Mesenchymal stem cell (in vitro differentiated cells and primary cell): ENCODE measurements at regions not wholly inside any gene's neighbourhood (a gene's known extent, or its start where the extent isn't known, plus 50 kb on each side); places are given as distances from the start of the nearest gene placed in this dataset.

Experiments
- DNase-seq: peaks from one replicate; pipeline ENCODE4 v3.0.0-alpha.2; 2013
- H2AFZ ChIP-seq: one replicate; pipeline ENCODE4 v1.6.1; 2013; ENCODE audit warnings: low read depth, mild to moderate bottlenecking, control low read depth, inconsistent platforms, low read length, moderate library complexity
- H2AK5ac ChIP-seq: 2 replicates; pipeline ENCODE4 v1.6.1; 2013; ENCODE audit warnings: low read length, moderate library complexity, mild to moderate bottlenecking, inconsistent platforms; ENCODE audit not compliant: severe bottlenecking
- H2BK120ac ChIP-seq: one replicate; pipeline ENCODE4 v1.6.1; 2013; ENCODE audit warnings: low read depth, mild to moderate bottlenecking, inconsistent platforms, low read length, moderate library complexity
- H2BK12ac ChIP-seq, 2 experiments: one replicate each; pipeline ENCODE4 v1.6.1; 2013; ENCODE audit warnings: inconsistent platforms in 2 of 2, low read length in 2 of 2, mild to moderate bottlenecking in 2 of 2, moderate library complexity in 2 of 2, control low read depth in 1 of 2
- H2BK15ac ChIP-seq: one replicate; pipeline ENCODE4 v1.6.1; 2013; ENCODE audit warnings: mild to moderate bottlenecking, low read depth, inconsistent platforms; ENCODE audit not compliant: poor library complexity, severe bottlenecking
- H2BK5ac ChIP-seq: 2 replicates; pipeline ENCODE4 v1.6.1; 2013; ENCODE audit warnings: low read depth, mild to moderate bottlenecking, low read length, control low read depth, inconsistent platforms; ENCODE audit not compliant: poor library complexity, severe bottlenecking
- H3K14ac ChIP-seq, 2 experiments: one replicate each; pipeline ENCODE4 v1.6.1; 2013; ENCODE audit warnings: inconsistent platforms in 2 of 2, low read length in 2 of 2, control low read depth in 1 of 2, mild to moderate bottlenecking in 1 of 2, moderate library complexity in 1 of 2
- H3K18ac ChIP-seq, 2 experiments: one replicate each; pipeline ENCODE4 v1.6.1; 2013; ENCODE audit warnings: inconsistent platforms in 2 of 2, low read length in 2 of 2, control low read depth in 1 of 2, low read depth in 1 of 2, mild to moderate bottlenecking in 1 of 2
- H3K23ac ChIP-seq, 2 experiments: one replicate each; pipeline ENCODE4 v1.6.1; 2013; ENCODE audit warnings: inconsistent platforms in 2 of 2, low read length in 2 of 2, mild to moderate bottlenecking in 2 of 2, moderate library complexity in 2 of 2, control low read depth in 1 of 2
- H3K27ac ChIP-seq: 2 replicates; pipeline ENCODE4 v1.5.1; 2013; ENCODE audit warnings: mild to moderate bottlenecking, moderate library complexity, low read length, control low read depth, inconsistent platforms; ENCODE audit not compliant: poor library complexity, severe bottlenecking
- H3K27me3 ChIP-seq, 2 experiments: 2 replicates each; pipeline versions ENCODE4 v1.6.1 to v1.7.0; 2013; ENCODE audit warnings: low read length in 2 of 2, mild to moderate bottlenecking in 2 of 2, moderate library complexity in 2 of 2, control low read depth in 1 of 2, inconsistent platforms in 1 of 2; ENCODE audit not compliant: control insufficient read depth in 1 of 2, insufficient read depth in 1 of 2
- H3K36me3 ChIP-seq, 2 experiments: 2 replicates each; pipeline versions ENCODE4 v1.6.1 to v1.7.0; 2013; ENCODE audit warnings: low read length in 2 of 2, control low read depth in 1 of 2, inconsistent platforms in 1 of 2, low read depth in 1 of 2, mild to moderate bottlenecking in 1 of 2; ENCODE audit not compliant: insufficient read depth in 2 of 2, control insufficient read depth in 1 of 2
- H3K4ac ChIP-seq, 2 experiments: one replicate each; pipeline ENCODE4 v1.6.1; 2013; ENCODE audit warnings: inconsistent platforms in 2 of 2, low read length in 2 of 2, mild to moderate bottlenecking in 2 of 2, moderate library complexity in 2 of 2, control low read depth in 1 of 2, low read depth in 1 of 2
- H3K4me1 ChIP-seq: 2 replicates; pipeline ENCODE4 v1.6.1; 2013; ENCODE audit warnings: low read depth, low read length, control low read depth; ENCODE audit not compliant: control insufficient read depth, insufficient read depth
- H3K4me2 ChIP-seq: 2 replicates; pipeline ENCODE4 v1.6.1; 2013; ENCODE audit warnings: low read length, mild to moderate bottlenecking, inconsistent platforms; ENCODE audit not compliant: poor library complexity, severe bottlenecking
- H3K4me3 ChIP-seq, 2 experiments: 2 replicates each; pipeline versions ENCODE4 v1.5.1 to v1.7.0; 2013; ENCODE audit warnings: low read length in 2 of 2, mild to moderate bottlenecking in 2 of 2, control low read depth in 1 of 2, low read depth in 1 of 2; ENCODE audit not compliant: insufficient read depth in 1 of 2
- H3K79me1 ChIP-seq: replicated peaks from 2 replicates; pipeline ENCODE4 v1.6.1; 2013; ENCODE audit warnings: mild to moderate bottlenecking, control low read depth, low read length, inconsistent platforms; ENCODE audit not compliant: poor library complexity, severe bottlenecking
- H3K9ac ChIP-seq: 2 replicates; pipeline ENCODE4 v1.7.0; 2013; ENCODE audit warnings: mild to moderate bottlenecking, low read length, moderate library complexity
- H3K9me3 ChIP-seq: 2 replicates; pipeline ENCODE4 v1.7.0; 2013; ENCODE audit warnings: mild to moderate bottlenecking, low read length; ENCODE audit not compliant: control insufficient read depth
- H4K8ac ChIP-seq: one replicate; pipeline ENCODE4 v1.6.1; 2013; ENCODE audit warnings: inconsistent platforms, mild to moderate bottlenecking, low read length, moderate library complexity
- H4K91ac ChIP-seq: one replicate; pipeline ENCODE4 v1.6.1; 2013; ENCODE audit warnings: mild to moderate bottlenecking, low read length, inconsistent platforms
- WGBS: methylation state at CpG from one replicate; pipeline ENCODE4 v1.1.7; 2013; ENCODE audit warnings: mixed read lengths; 5-methylcytosine and 5-hydroxymethylcytosine counted together

DNA sequence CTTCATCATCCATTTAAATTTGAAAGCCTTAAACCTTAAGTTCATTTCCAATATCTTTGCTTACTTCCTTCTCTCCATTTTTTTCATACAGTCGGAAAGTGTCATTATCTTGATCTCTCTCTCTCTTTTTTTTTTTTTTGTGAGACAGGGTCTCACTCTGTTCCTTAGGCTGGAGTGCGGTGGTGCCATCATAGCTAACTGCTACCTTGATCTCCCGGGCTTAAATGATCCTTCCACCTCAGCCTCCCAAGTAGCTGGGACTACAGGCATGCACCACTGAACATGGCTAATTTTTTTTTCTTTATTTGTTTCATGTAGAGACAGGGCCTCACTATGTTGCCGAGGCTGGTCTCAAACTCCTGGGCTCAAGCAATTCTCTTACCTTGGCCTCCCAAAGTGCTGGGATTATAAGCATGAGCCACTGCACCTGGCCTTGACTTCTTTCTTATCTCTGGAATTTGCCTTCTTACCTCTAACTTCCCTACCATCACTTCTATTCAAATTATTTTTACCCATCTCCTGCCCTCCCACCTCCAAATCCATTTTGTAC, 222.2 kb downstream of the MYCN start:
- WGBS: 79% methylated on average over 4 of the region's 4 CpGs
- no peak overlapping the region for H4K91ac ChIP-seq

DNA sequence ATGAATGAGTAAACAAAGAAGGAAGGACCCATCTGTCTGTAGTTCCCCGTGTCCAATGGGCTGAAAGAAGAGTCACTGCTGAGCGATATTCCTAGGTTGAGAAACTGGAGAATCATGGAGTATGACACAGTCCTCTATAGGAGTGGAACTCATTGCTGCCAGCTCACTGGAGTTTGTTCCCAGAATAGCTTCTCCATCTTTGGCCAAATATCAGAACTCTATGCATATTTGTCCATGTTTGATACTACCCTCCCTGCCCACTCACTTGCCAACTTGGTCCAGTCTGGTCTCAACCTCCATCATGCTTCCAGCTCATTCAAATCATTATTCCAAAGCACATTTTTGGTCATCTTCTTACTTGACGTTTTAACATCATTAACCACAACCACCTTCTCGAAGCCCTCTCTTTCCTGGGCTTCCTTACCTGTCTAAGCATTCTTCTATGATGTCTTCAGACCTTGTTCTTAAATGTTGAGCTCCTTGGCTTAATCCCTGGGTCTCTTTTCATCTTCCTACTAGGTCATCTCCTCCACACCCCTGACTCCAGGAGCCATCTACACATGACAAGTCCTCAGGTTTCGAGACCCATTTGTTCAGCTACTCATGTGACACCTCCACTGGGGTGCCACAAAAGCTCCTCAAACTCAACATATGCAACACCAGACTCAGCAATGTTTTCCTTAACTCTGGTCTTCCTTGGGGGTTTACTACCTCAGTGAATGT, 221.6 kb downstream of the MYCN start:
- Histone ChIP-seq H2AFZ (no peak overlapping the region), H3K4ac (no peak overlapping the region), H3K4me3 (no peak overlapping the region), H3K4me1 (no peaks in the 10 kb centered on the region), H3K18ac (no peak overlapping the region), H4K8ac (no peak overlapping the region), H3K27me3 (no peaks in the 10 kb centered on the region), H3K27ac (no peak overlapping the region), H2AK5ac (no peak overlapping the region), H2BK15ac (no peak overlapping the region), H3K36me3 (no peaks in the 10 kb centered on the region), H4K91ac (no peak overlapping the region), H2BK120ac (no peak overlapping the region), H2BK12ac (no peak overlapping the region), H3K14ac (no peak overlapping the region), H3K79me1 (no peaks in the 10 kb centered on the region), H2BK5ac (no peak overlapping the region), H3K9ac (no peak overlapping the region), H3K9me3 (no peaks in the 10 kb centered on the region), H3K4me2 (no peak overlapping the region), H3K23ac (no peak overlapping the region)
- WGBS: 78% methylated on average over 5 of the region's 5 CpGs
- no peak for DNase-seq

More for the DNA sequence above, 222.2 kb downstream of the MYCN start:
- Histone ChIP-seq H3K14ac (no peak overlapping the region), H2BK120ac (no peak overlapping the region), H2AK5ac (no peak overlapping the region), H3K18ac (no peak overlapping the region), H3K4me1 (no peaks in the 10 kb centered on the region), H3K4me3 (no peak overlapping the region), H4K8ac (no peak overlapping the region), H3K9ac (no peak overlapping the region), H3K36me3 (no peaks in the 10 kb centered on the region), H3K9me3 (no peaks in the 10 kb centered on the region), H2BK5ac (no peak overlapping the region), H3K27ac (no peak overlapping the region), H2BK12ac (no peak overlapping the region), H3K79me1 (no peaks in the 10 kb centered on the region), H3K27me3 (no peaks in the 10 kb centered on the region), H2BK15ac (no peak overlapping the region), H3K4ac (no peak overlapping the region), H3K4me2 (no peak overlapping the region), H2AFZ (no peak overlapping the region), H3K23ac (no peak overlapping the region)
- DNase-seq: no peak

- Histone ChIP-seq H2AFZ (no peak overlapping the region), H2BK120ac (no peak overlapping the region), H3K27ac (no peak overlapping the region), H2BK15ac (no peak overlapping the region), H3K36me3 (no peaks in the 10 kb centered on the region), H3K4me2 (no peak overlapping the region), H2AK5ac (no peak overlapping the region), H3K9me3 (no peaks in the 10 kb centered on the region), H3K27me3 (no peaks in the 10 kb centered on the region), H3K4me1 (no peaks in the 10 kb centered on the region), H3K14ac (no peak overlapping the region), H3K79me1 (no peaks in the 10 kb centered on the region), H3K4ac (no peak overlapping the region), H2BK5ac (no peak overlapping the region), H4K8ac (no peak overlapping the region), H3K9ac (no peak overlapping the region), H3K18ac (no peak overlapping the region), H2BK12ac (no peak overlapping the region), H3K4me3 (no peak overlapping the region), H3K23ac (no peak overlapping the region), H4K91ac (no peak overlapping the region)
- DNase-seq: no peak
- WGBS: 31% methylated on average over 2 of the region's 2 CpGs
Measured at GRCh38 chr2:16161085-16161565, 220.8 kb downstream of the MYCN start.

GRCh38 chr2:16160281-16161084, 220.1 kb downstream of the MYCN start:
- Histone ChIP-seq H3K18ac (no peak overlapping the region), H3K23ac (no peak overlapping the region), H2BK5ac (no peak overlapping the region), H2BK15ac (no peak overlapping the region), H3K79me1 (no peaks in the 10 kb centered on the region), H3K27ac (no peak overlapping the region), H2AFZ (no peak overlapping the region), H3K4me2 (no peak overlapping the region), H3K4ac (no peak overlapping the region), H4K91ac (no peak overlapping the region), H4K8ac (no peak overlapping the region), H2BK120ac (no peak overlapping the region), H3K14ac (no peak overlapping the region), H3K36me3 (no peaks in the 10 kb centered on the region), H2AK5ac (no peak overlapping the region), H3K9me3 (no peaks in the 10 kb centered on the region), H2BK12ac (no peak overlapping the region), H3K4me3 (no peak overlapping the region), H3K4me1 (no peaks in the 10 kb centered on the region), H3K9ac (no peak overlapping the region), H3K27me3 (no peaks in the 10 kb centered on the region)
- no peak for DNase-seq
- 64% methylated on average over 4 of the region's 6 CpGs for WGBS
